Limb (tissue), 2 donors: ENCODE measurements at regions not wholly inside any gene's neighbourhood (a gene's known extent, or its start where the extent isn't known, plus 50 kb on each side); places are given as distances from the start of the nearest gene placed in this dataset.
A peak's percentile ranks its signal among the peaks of the same experiment; 100 is the strongest.
"Not testable (repeated sequence)": the region's sequence is repeated elsewhere in the genome, so short reads cannot be mapped to it uniquely, and the experiment has no call there.

ENCODE experiments used
- DNase-seq, 2 donors: peaks; one replicate each; pipeline ENCODE4 v3.0.0-alpha.2; 2016; ENCODE audit errors: extremely low spot score in 2 of 2

GRCh38 chr12:83954071-83954789 is 958.4 kb downstream of the SLC6A15 start:
- DNase-seq: peak in 1 of 2 donors; percentile 6

GRCh38 chr12:83945871-83946270 is 966.7 kb downstream of the SLC6A15 start:
- peak in 1 of 2 donors; percentile 8 for DNase-seq

GRCh38 chr12:83939718-83940117 is 972.9 kb downstream of the SLC6A15 start:
- DNase-seq: no peak

GRCh38 chr12:83933615-83934014 is 979.0 kb downstream of the SLC6A15 start:
- no peak for DNase-seq

GRCh38 chr12:83932011-83932410 is 980.6 kb downstream of the SLC6A15 start:
- DNase-seq: no peak

GRCh38 chr12:83931451-83931850 is 981.1 kb downstream of the SLC6A15 start:
- DNase-seq: no peak

GRCh38 chr12:83929792-83930191 is 982.8 kb downstream of the SLC6A15 start:
- not testable (repeated sequence) for DNase-seq

GRCh38 chr12:83920821-83921547 is 991.6 kb downstream of the SLC6A15 start:
- no peak for DNase-seq

GRCh38 chr12:83919081-83919480 is 993.5 kb downstream of the SLC6A15 start:
- DNase-seq: no peak

GRCh38 chr12:83904175-83904574 is 1008.4 kb downstream of the SLC6A15 start:
- no peak for DNase-seq

GRCh38 chr12:83896416-83896815 is 1016.2 kb downstream of the SLC6A15 start:
- no peak for DNase-seq

- no peak for DNase-seq
These were observed 1019.5 kb downstream of the SLC6A15 start for GRCh38 chr12:83893101-83893500.

GRCh38 chr12:83889745-83890144 is 1022.9 kb downstream of the SLC6A15 start:
- DNase-seq: no peak

GRCh38 chr12:83886479-83886878 is 1026.1 kb downstream of the SLC6A15 start:
- DNase-seq: no peak

- DNase-seq: not testable (repeated sequence)
These were observed 1041.5 kb downstream of the SLC6A15 start for GRCh38 chr12:83870921-83871599.

GRCh38 chr12:83866477-83866876 is 1046.1 kb downstream of the SLC6A15 start:
- DNase-seq: no peak

GRCh38 chr12:83865431-83865830 is 1047.2 kb downstream of the SLC6A15 start:
- DNase-seq: no peak

- no peak for DNase-seq
These were observed 1048.5 kb downstream of the SLC6A15 start for GRCh38 chr12:83864054-83864453.

GRCh38 chr12:83859021-83859420 is 1053.6 kb downstream of the SLC6A15 start:
- no peak for DNase-seq

GRCh38 chr12:83856803-83857202 is 1055.8 kb downstream of the SLC6A15 start:
- no peak for DNase-seq

- DNase-seq: no peak
These were observed 1062.1 kb downstream of the SLC6A15 start for GRCh38 chr12:83850531-83850930.

GRCh38 chr12:83848702-83849101 is 1063.9 kb downstream of the SLC6A15 start:
- no peak for DNase-seq
